HEK293T (cell line): ENCODE measurements at regions not wholly inside any gene's neighbourhood (a gene's known extent, or its start where the extent isn't known, plus 50 kb on each side); places are given as distances from the start of the nearest gene placed in this dataset.
A peak's percentile ranks its signal among the peaks of the same experiment; 100 is the strongest.

Experiments
- CTCF ChIA-PET: fragments of 350-600 bp; formaldehyde crosslinking; extraction: SDS; loops from one replicate; lab custom pipeline; 2021; ENCODE audit warnings: antibody characterized with exemption, inconsistent platforms; lab: Yijun Ruan, JAX
- POLR2A ChIA-PET: fragments of 350-600 bp; formaldehyde crosslinking; extraction: SDS; loops from one replicate; lab custom pipeline; 2020; ENCODE audit warnings: antibody characterized with exemption, inconsistent platforms; lab: Yijun Ruan, JAX
- DNase-seq: peaks from one replicate; pipeline ENCODE4 v3.0.0; 2012; ENCODE audit warnings: mixed read lengths; ENCODE audit errors: extremely low spot score
- ARNT ChIP-seq: fragments of 450-650 bp; IDR thresholded peaks from 2 replicates; pipeline ENCODE4 v1.6.1; 2017; ENCODE audit warnings: mild to moderate bottlenecking
- BHLHE40 ChIP-seq: fragments of 450-650 bp; IDR thresholded peaks from 2 replicates; pipeline ENCODE4 v1.6.1; 2016; ENCODE audit warnings: mild to moderate bottlenecking, moderate library complexity, borderline replicate concordance
- CTBP1 ChIP-seq: fragments of 450-650 bp; IDR thresholded peaks from 2 replicates; pipeline ENCODE4 v1.6.1; 2016; ENCODE audit warnings: borderline replicate concordance
- ELF4 ChIP-seq: fragments of 450-650 bp; IDR thresholded peaks from 2 replicates; pipeline ENCODE4 v1.6.1; 2017; ENCODE audit warnings: antibody characterized with exemption
- FOXA1 ChIP-seq: fragments of 450-650 bp; IDR thresholded peaks from 2 replicates; pipeline ENCODE4 v1.6.1; 2016; ENCODE audit warnings: mild to moderate bottlenecking
- FOXK2 ChIP-seq: fragments of 450-650 bp; IDR thresholded peaks from 2 replicates; pipeline ENCODE4 v1.6.1; 2016; ENCODE audit warnings: mild to moderate bottlenecking
- FOXM1 ChIP-seq: fragments of 450-650 bp; IDR thresholded peaks from 2 replicates; pipeline ENCODE4 v1.6.1; 2017; ENCODE audit warnings: mild to moderate bottlenecking, borderline replicate concordance
- HDGF ChIP-seq: fragments of 450-650 bp; IDR thresholded peaks from 2 replicates; pipeline ENCODE4 v1.6.1; 2017; ENCODE audit warnings: antibody characterized with exemption, borderline replicate concordance
- L3MBTL2 ChIP-seq: fragments of 450-650 bp; conservative IDR thresholded peaks from 2 replicates; pipeline ENCODE4 v1.6.1; 2016; ENCODE audit warnings: mild to moderate bottlenecking
- LEF1 ChIP-seq: fragments of 450-650 bp; IDR thresholded peaks from 2 replicates; pipeline ENCODE4 v1.6.1; 2017; ENCODE audit warnings: mild to moderate bottlenecking, borderline replicate concordance
- NFRKB ChIP-seq: fragments of 450-650 bp; IDR thresholded peaks from 2 replicates; pipeline ENCODE4 v1.6.1; 2016; ENCODE audit warnings: mild to moderate bottlenecking, moderate library complexity
- SP1 ChIP-seq: fragments of 450-650 bp; IDR thresholded peaks from 2 replicates; pipeline ENCODE4 v1.6.1; 2017
- SUZ12 ChIP-seq: fragments of 450-650 bp; IDR thresholded peaks from 2 replicates; pipeline ENCODE4 v1.6.1; 2016; ENCODE audit warnings: mild to moderate bottlenecking
- TARDBP ChIP-seq: fragments of 450-650 bp; IDR thresholded peaks from 2 replicates; pipeline ENCODE4 v1.6.1; 2016
- ZNF384 ChIP-seq: fragments of 450-650 bp; IDR thresholded peaks from 2 replicates; pipeline ENCODE4 v1.6.1; 2016
- TF ChIP-seq, protein P1 (sequence below): fragments of 450-650 bp; IDR thresholded peaks from 2 replicates; pipeline ENCODE4 v1.6.1; 2016

DNA sequence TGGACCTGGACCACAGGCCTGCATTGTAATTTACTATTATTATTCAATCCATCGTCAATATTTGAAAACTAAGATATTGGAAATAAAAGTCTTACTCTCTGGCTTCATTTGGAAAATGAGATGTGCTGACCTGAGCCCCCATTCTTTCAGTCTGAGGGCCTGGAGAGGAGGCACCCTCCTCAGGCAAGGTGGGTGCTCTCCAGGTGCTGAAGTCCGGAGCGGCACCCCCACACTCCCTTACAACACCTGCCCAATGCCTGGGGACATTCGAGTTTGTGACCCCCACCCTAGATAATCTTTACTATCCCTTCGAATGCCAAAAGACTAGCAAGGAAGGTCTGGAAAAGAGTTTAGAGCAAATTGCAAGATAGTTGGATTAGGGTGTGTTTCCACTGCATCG, 133.3 kb downstream of the EN1 start:
- CTCF ChIA-PET: no interaction called here
- POLR2A ChIA-PET: no interaction called here
- TF ChIP-seq, protein P1, sequence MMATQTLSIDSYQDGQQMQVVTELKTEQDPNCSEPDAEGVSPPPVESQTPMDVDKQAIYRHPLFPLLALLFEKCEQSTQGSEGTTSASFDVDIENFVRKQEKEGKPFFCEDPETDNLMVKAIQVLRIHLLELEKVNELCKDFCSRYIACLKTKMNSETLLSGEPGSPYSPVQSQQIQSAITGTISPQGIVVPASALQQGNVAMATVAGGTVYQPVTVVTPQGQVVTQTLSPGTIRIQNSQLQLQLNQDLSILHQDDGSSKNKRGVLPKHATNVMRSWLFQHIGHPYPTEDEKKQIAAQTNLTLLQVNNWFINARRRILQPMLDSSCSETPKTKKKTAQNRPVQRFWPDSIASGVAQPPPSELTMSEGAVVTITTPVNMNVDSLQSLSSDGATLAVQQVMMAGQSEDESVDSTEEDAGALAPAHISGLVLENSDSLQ: no peak
- no peak for TF ChIP-seq TARDBP
- no peak for TF ChIP-seq SUZ12
- TF ChIP-seq ZNF384: no peak
- no peak for TF ChIP-seq SP1
- TF ChIP-seq ARNT: no peak
- TF ChIP-seq FOXA1: no peak
- no peak for TF ChIP-seq BHLHE40
- TF ChIP-seq ELF4: no peak
- no peak for DNase-seq

DNA sequence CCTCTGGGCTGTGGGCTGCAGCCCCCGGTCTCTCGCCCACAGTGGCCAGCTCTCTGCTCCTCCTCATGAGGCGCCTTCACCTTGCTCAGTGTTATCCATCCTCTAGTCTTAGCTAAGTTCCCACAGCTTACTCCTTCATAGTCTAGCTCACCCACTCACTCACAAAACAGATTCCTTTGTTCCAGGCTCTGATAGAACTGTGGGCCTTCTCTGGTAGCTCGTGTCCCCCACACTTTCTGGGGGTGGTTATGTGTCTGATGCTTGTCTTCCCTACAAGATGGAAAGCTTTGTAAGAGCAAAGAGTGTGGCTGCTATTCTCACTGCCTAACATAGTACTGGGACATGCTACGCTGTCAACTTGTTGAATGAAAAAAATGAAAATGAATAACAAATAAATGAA, 135.8 kb downstream of the EN1 start:
- no peak for DNase-seq
- TF ChIP-seq, protein P1: no peak
- ChIA-PET CTCF (no interaction called here), POLR2A (no interaction called here)

DNA sequence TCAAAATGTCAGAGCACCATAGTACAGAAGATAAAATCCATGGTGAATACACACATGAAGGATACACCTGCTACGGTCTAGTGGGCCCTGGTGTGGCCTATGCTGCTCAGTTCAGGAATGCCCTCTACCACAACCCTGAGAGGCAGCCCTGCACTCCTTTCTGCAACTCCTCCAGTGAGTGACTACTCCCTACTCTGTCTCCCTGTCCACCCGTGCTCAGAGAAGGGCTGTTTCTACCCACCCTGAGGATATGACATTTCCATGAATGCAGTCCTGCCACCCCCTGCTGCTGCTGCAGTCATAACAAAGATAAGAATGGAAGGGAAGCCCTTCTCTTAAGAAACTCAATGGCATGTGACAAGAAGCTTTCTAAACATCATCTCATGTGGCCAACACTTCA, 137.0 kb downstream of the EN1 start:
- no peak for TF ChIP-seq ZNF384
- no peak for TF ChIP-seq HDGF
- TF ChIP-seq BHLHE40: no peak
- POLR2A ChIA-PET: no interaction called here
- peak; percentile 10 for DNase-seq
- CTCF ChIA-PET: no interaction called here

DNA sequence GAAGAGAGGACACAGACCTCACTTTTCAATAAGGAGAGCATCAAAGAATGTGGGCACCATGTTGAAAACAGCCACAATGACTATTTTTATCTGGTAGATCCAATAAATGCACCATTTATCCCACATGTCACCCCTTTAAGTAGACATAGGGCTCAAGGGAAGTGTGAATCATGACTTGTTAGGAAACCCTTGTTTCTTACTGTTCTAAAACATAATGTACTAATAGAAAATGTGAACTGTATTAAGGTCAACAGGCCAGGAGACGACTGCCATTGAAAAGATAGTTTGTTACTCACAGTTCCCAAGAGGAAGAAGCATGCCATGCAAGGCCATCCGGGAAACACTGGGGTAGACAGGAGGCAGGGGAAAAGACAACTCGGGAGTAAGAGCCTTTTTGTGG, 137.7 kb downstream of the EN1 start:
- TF ChIP-seq NFRKB: no peak
- no peak for TF ChIP-seq ARNT
- no peak for TF ChIP-seq L3MBTL2
- TF ChIP-seq ELF4: no peak
- no peak for TF ChIP-seq FOXM1
- TF ChIP-seq HDGF: no peak
- TF ChIP-seq FOXK2: no peak
- no peak for TF ChIP-seq LEF1
- no peak for TF ChIP-seq TARDBP
- TF ChIP-seq SP1: no peak
- CTCF ChIA-PET: no interaction called here
- DNase-seq: no peak
- POLR2A ChIA-PET: no interaction called here

DNA sequence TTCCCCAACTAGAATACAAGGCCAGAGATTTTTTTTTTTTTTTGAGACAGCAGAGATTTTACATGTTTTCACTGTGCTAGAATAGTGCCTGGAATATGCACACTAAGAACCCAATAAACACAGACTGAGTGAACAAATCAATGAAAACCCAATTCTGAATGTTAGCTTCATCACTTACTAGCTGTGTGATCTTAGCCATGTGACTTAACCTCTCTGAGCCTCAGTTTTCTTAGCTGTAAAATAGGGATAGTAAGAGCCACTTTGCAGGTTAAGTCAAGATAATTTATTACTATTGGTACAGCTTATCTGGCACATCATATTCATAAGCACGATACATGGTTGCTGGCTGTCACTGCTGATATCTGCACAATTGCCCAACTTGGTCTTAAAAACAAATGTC, 140.6 kb downstream of the EN1 start:
- CTCF ChIA-PET: interaction anchor here (0.8 kb wide), 1 partner anchor 155 kb away, joined by 5 read pairs; no protein-coding TSS in a partner anchor
- TF ChIP-seq L3MBTL2 (no peak), FOXA1 (no peak), ARNT (no peak), NFRKB (no peak), FOXM1 (no peak), SUZ12 (no peak), ZNF384 (no peak), TARDBP (no peak), CTBP1 (no peak), BHLHE40 (no peak), SP1 (no peak), LEF1 (no peak), HDGF (no peak), FOXK2 (no peak), ELF4 (no peak)
- TF ChIP-seq, protein P1: no peak
- POLR2A ChIA-PET: no interaction called here
- DNase-seq: no peak

DNA sequence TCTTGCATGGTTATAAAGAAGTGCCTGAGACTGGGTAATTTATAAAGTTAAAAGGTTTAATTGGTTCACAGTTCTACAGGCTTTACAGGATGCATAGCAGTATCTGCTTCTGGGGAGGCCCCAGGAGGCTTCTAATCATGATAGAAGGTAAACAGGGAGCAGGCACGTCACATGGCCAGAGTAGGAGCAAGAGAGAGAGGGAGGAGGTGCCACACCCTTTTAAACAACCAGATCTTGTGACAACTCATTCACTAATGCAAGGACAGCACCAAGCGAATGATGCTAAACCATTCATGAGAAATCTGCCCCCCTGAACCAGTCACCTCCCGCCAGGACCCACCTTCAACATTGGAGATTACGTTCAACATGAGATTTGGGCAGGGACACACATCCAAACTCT, 141.1 kb downstream of the EN1 start:
- no peak for TF ChIP-seq SUZ12
- TF ChIP-seq CTBP1: no peak
- TF ChIP-seq L3MBTL2: no peak
- TF ChIP-seq TARDBP: no peak
- TF ChIP-seq ELF4: no peak
- TF ChIP-seq SP1: no peak
- TF ChIP-seq ARNT: no peak
- no peak for TF ChIP-seq HDGF
- CTCF ChIA-PET: interaction anchor here (0.8 kb wide), 1 partner anchor 155 kb away, joined by 5 read pairs; no protein-coding TSS in a partner anchor

DNA sequence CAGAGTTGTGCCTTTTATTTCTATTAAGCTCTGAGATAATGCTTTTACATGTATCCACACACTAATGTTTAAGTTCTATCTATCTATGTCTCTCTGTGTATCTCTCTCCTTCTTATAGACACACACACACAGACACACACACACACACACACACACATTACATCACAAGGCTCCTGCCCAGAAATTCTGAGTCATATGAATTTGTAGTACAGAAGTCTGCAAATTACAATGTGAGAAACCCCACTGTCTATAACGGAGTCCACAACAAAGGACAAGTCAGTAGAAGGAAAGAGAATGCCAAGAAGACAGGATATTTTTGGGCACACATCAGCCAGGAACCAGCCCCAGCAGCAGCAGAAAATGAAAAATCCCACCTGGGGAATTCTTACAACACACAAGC, 142.4 kb downstream of the EN1 start:
- POLR2A ChIA-PET: no interaction called here
- no peak for DNase-seq
- CTCF ChIA-PET: no interaction called here
- TF ChIP-seq ZNF384: no peak
- no peak for TF ChIP-seq ELF4
- TF ChIP-seq CTBP1: no peak
- TF ChIP-seq L3MBTL2: no peak
- TF ChIP-seq FOXA1: no peak
- TF ChIP-seq HDGF: no peak
- no peak for TF ChIP-seq ARNT
- TF ChIP-seq FOXK2: no peak
- TF ChIP-seq BHLHE40: no peak
- TF ChIP-seq SUZ12: no peak

More for the DNA sequence above, 141.1 kb downstream of the EN1 start:
- POLR2A ChIA-PET: no interaction called here
- DNase-seq: no peak
